ENCODE measurements at regions not wholly inside any gene's neighbourhood (a gene's known extent, or its start where the extent isn't known, plus 50 kb on each side); places are given as distances from the start of the nearest gene placed in this dataset.

DNA sequence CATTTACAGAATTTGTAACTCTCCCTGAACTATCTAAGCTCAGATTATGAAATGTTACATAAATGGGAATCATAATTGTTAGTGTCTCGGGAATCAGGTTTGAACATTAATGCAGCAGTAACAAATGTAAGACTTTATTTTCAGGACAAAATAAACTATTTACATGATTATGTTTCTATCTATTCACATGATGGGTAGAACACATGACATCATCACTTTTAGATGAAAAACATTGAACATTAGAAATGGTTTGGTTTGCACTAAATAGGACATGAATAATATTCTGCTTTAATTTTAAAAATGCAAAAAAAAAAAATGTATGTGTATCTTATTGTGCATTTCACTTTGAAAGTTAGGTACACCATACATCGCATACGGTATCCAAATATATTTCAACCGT, 745.5 kb upstream of the POT1 start:
- TF ChIP-seq, protein P1, sequence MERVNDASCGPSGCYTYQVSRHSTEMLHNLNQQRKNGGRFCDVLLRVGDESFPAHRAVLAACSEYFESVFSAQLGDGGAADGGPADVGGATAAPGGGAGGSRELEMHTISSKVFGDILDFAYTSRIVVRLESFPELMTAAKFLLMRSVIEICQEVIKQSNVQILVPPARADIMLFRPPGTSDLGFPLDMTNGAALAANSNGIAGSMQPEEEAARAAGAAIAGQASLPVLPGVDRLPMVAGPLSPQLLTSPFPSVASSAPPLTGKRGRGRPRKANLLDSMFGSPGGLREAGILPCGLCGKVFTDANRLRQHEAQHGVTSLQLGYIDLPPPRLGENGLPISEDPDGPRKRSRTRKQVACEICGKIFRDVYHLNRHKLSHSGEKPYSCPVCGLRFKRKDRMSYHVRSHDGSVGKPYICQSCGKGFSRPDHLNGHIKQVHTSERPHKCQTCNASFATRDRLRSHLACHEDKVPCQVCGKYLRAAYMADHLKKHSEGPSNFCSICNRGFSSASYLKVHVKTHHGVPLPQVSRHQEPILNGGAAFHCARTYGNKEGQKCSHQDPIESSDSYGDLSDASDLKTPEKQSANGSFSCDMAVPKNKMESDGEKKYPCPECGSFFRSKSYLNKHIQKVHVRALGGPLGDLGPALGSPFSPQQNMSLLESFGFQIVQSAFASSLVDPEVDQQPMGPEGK (CRISPR knock-in tag; IDR thresholded peaks at IDR 0.05; ENCODE audit: borderline replicate concordance) = no peak
- no peak for TF ChIP-seq ZFP30 (CRISPR knock-in tag; IDR thresholded peaks at IDR 0.05)
- no peak for TF ChIP-seq TOX (CRISPR knock-in tag; IDR thresholded peaks at IDR 0.05; ENCODE audit: borderline replicate concordance)
- no peak for TF ChIP-seq TCF4 (CRISPR knock-in tag; IDR thresholded peaks at IDR 0.05; ENCODE audit: borderline replicate concordance)
- TF ChIP-seq PPARA (CRISPR knock-in tag; IDR thresholded peaks at IDR 0.05; ENCODE audit: borderline replicate concordance) = no peak
- no peak for TF ChIP-seq ZNF70 (CRISPR knock-in tag; IDR thresholded peaks at IDR 0.05)
